Fibroblast of skin of left quadriceps (primary cell): ENCODE measurements at regions not wholly inside any gene's neighbourhood (a gene's known extent, or its start where the extent isn't known, plus 50 kb on each side); places are given as distances from the start of the nearest gene placed in this dataset.

ENCODE experiments used
- DNase-seq, 2 experiments: peaks; one replicate each; pipeline ENCODE4 v3.0.0-alpha.2; 2013; ENCODE audit warnings: low read depth in 2 of 2

- no peak for DNase-seq
Observed at GRCh38 chr1:81160696-81161095, 640.0 kb upstream of the ADGRL2 start.

GRCh38 chr1:81158592-81158991, 642.1 kb upstream of the ADGRL2 start:
- no peak for DNase-seq

GRCh38 chr1:81157686-81158085, 643.0 kb upstream of the ADGRL2 start:
- no peak for DNase-seq

GRCh38 chr1:81156887-81157286, 643.8 kb upstream of the ADGRL2 start:
- no peak for DNase-seq

- DNase-seq: peak; percentile 62
Observed at GRCh38 chr1:81155131-81155530, 645.6 kb upstream of the ADGRL2 start.

- peak in 1 of 2 experiments; percentile 40 for DNase-seq
Observed at GRCh38 chr1:81151206-81151605, 649.5 kb upstream of the ADGRL2 start.

- DNase-seq: no peak
Observed at GRCh38 chr1:81149649-81150325, 650.9 kb upstream of the ADGRL2 start.

- peak in 1 of 2 experiments; percentile 39 for DNase-seq
Observed at GRCh38 chr1:81144240-81144825, 656.4 kb upstream of the ADGRL2 start.

GRCh38 chr1:81142099-81142826, 658.5 kb upstream of the ADGRL2 start:
- peak; percentile 62 to 64 for DNase-seq

- DNase-seq: no peak
Observed at GRCh38 chr1:81135524-81135923, 665.2 kb upstream of the ADGRL2 start.

GRCh38 chr1:81129776-81130175, 671.0 kb upstream of the ADGRL2 start:
- no peak for DNase-seq

GRCh38 chr1:81129366-81129765, 671.4 kb upstream of the ADGRL2 start:
- no peak for DNase-seq

- DNase-seq: no peak
Observed at GRCh38 chr1:81128079-81128478, 672.7 kb upstream of the ADGRL2 start.

- no peak for DNase-seq
Observed at GRCh38 chr1:81126989-81127581, 673.6 kb upstream of the ADGRL2 start.

- DNase-seq: peak; percentile 81 to 82
Observed at GRCh38 chr1:81125672-81126071, 675.1 kb upstream of the ADGRL2 start.

- no peak for DNase-seq
Observed at GRCh38 chr1:81121306-81121705, 679.4 kb upstream of the ADGRL2 start.

GRCh38 chr1:81119319-81119718, 681.4 kb upstream of the ADGRL2 start:
- DNase-seq: no peak

GRCh38 chr1:81118550-81118949, 682.2 kb upstream of the ADGRL2 start:
- DNase-seq: no peak

GRCh38 chr1:81115422-81115821, 685.3 kb upstream of the ADGRL2 start:
- DNase-seq: no peak

- no peak for DNase-seq
Observed at GRCh38 chr1:81114191-81114590, 686.5 kb upstream of the ADGRL2 start.

GRCh38 chr1:81113688-81114087, 687.0 kb upstream of the ADGRL2 start:
- peak; percentile 69 to 73 for DNase-seq

GRCh38 chr1:81111818-81112217, 688.9 kb upstream of the ADGRL2 start:
- peak; percentile 31 to 38 for DNase-seq

- no peak for DNase-seq
Observed at GRCh38 chr1:81109038-81109437, 691.7 kb upstream of the ADGRL2 start.
